K562 (cell line): ENCODE measurements at regions not wholly inside any gene's neighbourhood (a gene's known extent, or its start where the extent isn't known, plus 50 kb on each side); places are given as distances from the start of the nearest gene placed in this dataset.

ENCODE experiments used
- E2F5 ChIP-seq: sonication (generic); formaldehyde crosslinking; IDR thresholded peaks from 2 replicates; pipeline ENCODE4 v1.8.0; 2022; ENCODE audit warnings: mild to moderate bottlenecking, missing genetic modification reagents
- HBP1 ChIP-seq: fragments of 450-650 bp; formaldehyde crosslinking; IDR thresholded peaks from 2 replicates; pipeline ENCODE4 v1.4.0; 2022; ENCODE audit warnings: missing genetic modification characterization
- POLR2AphosphoS2 ChIP-seq: IDR thresholded peaks from 2 replicates; pipeline ENCODE4 v1.6.1; 2012; ENCODE audit warnings: low read length, improper control_type of control experiment
- SAFB2 ChIP-seq: fragments of 200-400 bp; formaldehyde crosslinking; IDR thresholded peaks from 2 replicates; pipeline ENCODE4 v1.6.1; 2018; ENCODE audit warnings: borderline replicate concordance, low read length, low read depth, moderate library complexity; ENCODE audit not compliant: severe bottlenecking
- SRSF1 ChIP-seq: fragments of 200-400 bp; formaldehyde crosslinking; IDR thresholded peaks from 2 replicates; pipeline ENCODE4 v1.6.1; 2017; ENCODE audit warnings: mild to moderate bottlenecking, low read depth, low read length, moderate library complexity
- ZNF134 ChIP-seq: fragments of 250-450 bp; sonication (Bioruptor Pico); conservative IDR thresholded peaks from 2 replicates; pipeline ENCODE4 v1.4.0; 2020
- ZNF318 ChIP-seq, 2 experiments: fragments of 450-650 bp; IDR thresholded peaks; 2 replicates each; pipeline ENCODE4 v1.6.1; 2016; ENCODE audit warnings: mild to moderate bottlenecking in 2 of 2, borderline replicate concordance in 1 of 2, low read depth in 1 of 2, moderate library complexity in 1 of 2

GRCh38 chr13:85709072-85709471, 90.1 kb downstream of the SLITRK6 start (continued):
- TF ChIP-seq ZNF318 (IDR thresholded peaks at IDR 0.05; ENCODE audit: borderline replicate concordance in 1 of 2, low read depth in 1 of 2) (no peak), E2F5 (CRISPR knock-in tag) (no peak), ZNF134 (CRISPR knock-in tag) (no peak), HBP1 (no peak), POLR2AphosphoS2 (no peak), SRSF1 (no peak), SAFB2 (no peak)
- TF ChIP-seq, all 486 proteins: peak for 0
